Right renal cortex interstitium (tissue), 3 donors: ENCODE measurements at regions not wholly inside any gene's neighbourhood (a gene's known extent, or its start where the extent isn't known, plus 50 kb on each side); places are given as distances from the start of the nearest gene placed in this dataset.
"Not testable (repeated sequence)": the region's sequence is repeated elsewhere in the genome, so short reads cannot be mapped to it uniquely, and the experiment has no call there.

Experiments used
- DNase-seq, 3 donors: peaks; one replicate each; pipeline ENCODE4 v3.0.0-alpha.2; 2013; ENCODE audit warnings: low read depth in 3 of 3, low spot score in 2 of 3

- DNase-seq = no peak
Observed at GRCh38 chr12:82529101-82529500, 157.6 kb upstream of the TMTC2 start.

- DNase-seq = no peak
Observed at GRCh38 chr12:82529954-82530353, 156.8 kb upstream of the TMTC2 start.

GRCh38 chr12:82530394-82530793 lies 156.3 kb upstream of the TMTC2 start:
- DNase-seq = no peak

GRCh38 chr12:82533341-82533740 lies 153.4 kb upstream of the TMTC2 start:
- no peak for DNase-seq

GRCh38 chr12:82537436-82537835 lies 149.3 kb upstream of the TMTC2 start:
- no peak for DNase-seq

- no peak for DNase-seq
Observed at GRCh38 chr12:82554529-82554928, 132.2 kb upstream of the TMTC2 start.

GRCh38 chr12:82555699-82556098 lies 131.0 kb upstream of the TMTC2 start:
- no peak for DNase-seq

- no peak for DNase-seq
Observed at GRCh38 chr12:82565966-82566365, 120.7 kb upstream of the TMTC2 start.

- DNase-seq = no peak
Observed at GRCh38 chr12:82567688-82568087, 119.0 kb upstream of the TMTC2 start.

- no peak for DNase-seq
Observed at GRCh38 chr12:82574191-82574590, 112.5 kb upstream of the TMTC2 start.

- no peak for DNase-seq
Observed at GRCh38 chr12:82578725-82579124, 108.0 kb upstream of the TMTC2 start.

- DNase-seq = no peak
Observed at GRCh38 chr12:82583756-82584155, 103.0 kb upstream of the TMTC2 start.

GRCh38 chr12:82593143-82593542 lies 93.6 kb upstream of the TMTC2 start:
- no peak for DNase-seq

GRCh38 chr12:82593901-82594396 lies 92.8 kb upstream of the TMTC2 start:
- peak; percentile 5 to 12 (median 8) for DNase-seq

GRCh38 chr12:82595941-82596340 lies 90.8 kb upstream of the TMTC2 start:
- DNase-seq = no peak

- no peak for DNase-seq
Observed at GRCh38 chr12:82596483-82596882, 90.2 kb upstream of the TMTC2 start.

GRCh38 chr12:82600379-82600778 lies 86.3 kb upstream of the TMTC2 start:
- DNase-seq = no peak

GRCh38 chr12:82603647-82604046 lies 83.1 kb upstream of the TMTC2 start:
- DNase-seq = not testable (repeated sequence)

GRCh38 chr12:82605115-82605514 lies 81.6 kb upstream of the TMTC2 start:
- no peak for DNase-seq

GRCh38 chr12:82608706-82609105 lies 78.0 kb upstream of the TMTC2 start:
- DNase-seq = no peak

- no peak for DNase-seq
Observed at GRCh38 chr12:82609234-82609914, 77.3 kb upstream of the TMTC2 start.

- DNase-seq = no peak
Observed at GRCh38 chr12:82619644-82620043, 67.1 kb upstream of the TMTC2 start.

GRCh38 chr12:82620917-82621316 lies 65.8 kb upstream of the TMTC2 start:
- no peak for DNase-seq
